ENCODE measurements at regions not wholly inside any gene's neighbourhood (a gene's known extent, or its start where the extent isn't known, plus 50 kb on each side); places are given as distances from the start of the nearest gene placed in this dataset.

GRCh38 chr9:81082221-81082620 lies 607.1 kb downstream of the TLE1 start:
- H3K27me3 ChIP-seq (ENCODE audit: control insufficient read depth in 1 of 2, insufficient read depth in 2 of 2, low read length in 2 of 2) = no peaks in the 10 kb centered on the region
- H3K4me1 ChIP-seq (ENCODE audit: insufficient read depth, low read length) = no peaks in the 10 kb centered on the region
- TF ChIP-seq CBX1 (IDR thresholded peaks at IDR 0.05; ENCODE audit: low read depth) (no peak), ZNF788 (CRISPR knock-in tag; IDR thresholded peaks at IDR 0.05; ENCODE audit: borderline replicate concordance) (no peak), ZNF619 (CRISPR knock-in tag; IDR thresholded peaks at IDR 0.05) (no peak), ARID4A (CRISPR knock-in tag; IDR thresholded peaks at IDR 0.05; ENCODE audit: borderline replicate concordance) (no peak), ZNF589 (CRISPR knock-in tag; conservative IDR thresholded peaks at IDR 0.05) (no peak), ZBTB8A (CRISPR knock-in tag; IDR thresholded peaks at IDR 0.05; ENCODE audit: borderline replicate concordance, low read depth) (no peak), U2AF1 (optimal IDR thresholded peaks at IDR 0.05; ENCODE audit: low read depth, low read length) (no peak), ZNF572 (CRISPR knock-in tag; IDR thresholded peaks at IDR 0.05) (no peak), THRA (CRISPR knock-in tag; IDR thresholded peaks at IDR 0.05; ENCODE audit: borderline replicate concordance) (no peak), ZNF816 (CRISPR knock-in tag; IDR thresholded peaks at IDR 0.05; ENCODE audit: borderline replicate concordance) (no peak), KAT2B (IDR thresholded peaks at IDR 0.05; ENCODE audit: borderline replicate concordance, low read depth, low read length) (no peak), PRPF4 (IDR thresholded peaks at IDR 0.05; ENCODE audit: low read depth, low read length, poor library complexity, severe bottlenecking) (no peak), ZNF550 (CRISPR knock-in tag; IDR thresholded peaks at IDR 0.05; ENCODE audit: borderline replicate concordance) (no peak), DZIP1 (CRISPR knock-in tag; IDR thresholded peaks at IDR 0.05) (no peak), HOXA5 (CRISPR knock-in tag; IDR thresholded peaks at IDR 0.05) (no peak)
- TF ChIP-seq, protein P1, sequence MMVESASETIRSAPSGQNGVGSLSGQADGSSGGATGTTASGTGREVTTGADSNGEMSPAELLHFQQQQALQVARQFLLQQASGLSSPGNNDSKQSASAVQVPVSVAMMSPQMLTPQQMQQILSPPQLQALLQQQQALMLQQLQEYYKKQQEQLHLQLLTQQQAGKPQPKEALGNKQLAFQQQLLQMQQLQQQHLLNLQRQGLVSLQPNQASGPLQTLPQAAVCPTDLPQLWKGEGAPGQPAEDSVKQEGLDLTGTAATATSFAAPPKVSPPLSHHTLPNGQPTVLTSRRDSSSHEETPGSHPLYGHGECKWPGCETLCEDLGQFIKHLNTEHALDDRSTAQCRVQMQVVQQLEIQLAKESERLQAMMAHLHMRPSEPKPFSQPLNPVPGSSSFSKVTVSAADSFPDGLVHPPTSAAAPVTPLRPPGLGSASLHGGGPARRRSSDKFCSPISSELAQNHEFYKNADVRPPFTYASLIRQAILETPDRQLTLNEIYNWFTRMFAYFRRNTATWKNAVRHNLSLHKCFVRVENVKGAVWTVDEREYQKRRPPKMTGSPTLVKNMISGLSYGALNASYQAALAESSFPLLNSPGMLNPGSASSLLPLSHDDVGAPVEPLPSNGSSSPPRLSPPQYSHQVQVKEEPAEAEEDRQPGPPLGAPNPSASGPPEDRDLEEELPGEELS (CRISPR knock-in tag; IDR thresholded peaks at IDR 0.05) = no peak
- H3K9ac ChIP-seq (ENCODE audit: insufficient read depth, low read depth, low read length) = no peak overlapping the region
- CTCF ChIA-PET (ENCODE audit: low intra/inter-chr PET ratio, low total read pairs) = no interaction called here
- no peaks in the 10 kb centered on the region for H4K20me1 ChIP-seq (ENCODE audit: insufficient read depth, low read length)
- in situ Hi-C loops (cut with HindIII; ENCODE audit: extremely low pct_ligation_motif_present, low pct_unique_long_range_greater_than_20kb) = no loop called here
- no peaks in the 10 kb centered on the region for H3K36me3 ChIP-seq (replicated peaks in 1 of 2; ENCODE audit: control insufficient read depth in 1 of 2, insufficient read depth in 2 of 2, low read length in 2 of 2)
- ATAC-seq = no peak
- H2AFZ ChIP-seq (ENCODE audit: low read length) = no peak overlapping the region
- H3K27ac ChIP-seq (ENCODE audit: extremely low read length, insufficient read depth, low read length) = no peak overlapping the region
- FAIRE-seq = no peak
- no peak for DNase-seq (ENCODE audit: low spot score)
- H3K9me3 ChIP-seq (ENCODE audit: low read length) = no peaks in the 10 kb centered on the region
- POLR2A ChIA-PET = no interaction called here
- no peak overlapping the region for H3K4me2 ChIP-seq (ENCODE audit: low read depth, low read length)
- H3K79me2 ChIP-seq (ENCODE audit: insufficient read depth, low read length) = no peaks in the 10 kb centered on the region
- intact Hi-C loops (cut with micrococcal nuclease; ENCODE audit: unreplicated experiment) = no loop called here
- H3K4me3 ChIP-seq (replicated peaks in 1 of 3; ENCODE audit: insufficient read depth in 1 of 3, low read depth in 2 of 3, low read length in 3 of 3) = no peak overlapping the region
- no TSS peak for BruUV-seq (replicated peaks)
